ENCODE measurements at regions not wholly inside any gene's neighbourhood (a gene's known extent, or its start where the extent isn't known, plus 50 kb on each side); places are given as distances from the start of the nearest gene placed in this dataset.

GRCh38 chr5:44969825-44970224 lies 161.1 kb downstream of the MRPS30 start:
- TF ChIP-seq CTCF (IDR thresholded peaks at IDR 0.05; ENCODE audit: insufficient read depth, low read depth, low read length): no peak
- TF ChIP-seq EZH2 (IDR thresholded peaks at IDR 0.05; ENCODE audit: insufficient read depth, low read length): no peak

Data from astrocyte (in vitro differentiated cells and primary cell).